Heart left ventricle (tissue), 16 donors: ENCODE measurements at regions not wholly inside any gene's neighbourhood (a gene's known extent, or its start where the extent isn't known, plus 50 kb on each side); places are given as distances from the start of the nearest gene placed in this dataset.

Experiments
- ATAC-seq, 4 donors: fragments of 200-7000 bp; cut with Tn5 transposase; one replicate each; pipeline ENCODE4 v1.9.1; 2020 to 2022; ENCODE audit warnings: moderate library complexity in 4 of 4, mild to moderate bottlenecking in 3 of 4, moderate number of reproducible peaks in 1 of 4
- DNase-seq, 5 donors: peaks; one replicate each; pipeline ENCODE4 v3.0.0-alpha.2; 2020
- H3K27ac ChIP-seq, 12 donors: fragments of 200-600 bp; sonication (generic) in 4 of 12; one replicate each; pipeline versions ENCODE4 v1.5.0 to v1.8.0; 2016 to 2022; ENCODE audit warnings: mild to moderate bottlenecking in 2 of 12
- H3K27me3 ChIP-seq, 9 donors: fragments of 200-600 bp; sonication (generic) in 2 of 9; one replicate each; pipeline versions ENCODE4 v1.5.1 to v1.8.0; 2016 to 2022; ENCODE audit warnings: mild to moderate bottlenecking in 3 of 9
- H3K36me3 ChIP-seq, 9 donors: fragments of 200-600 bp; sonication (generic) in 2 of 9; one replicate each; pipeline versions ENCODE4 v1.5.0 to v1.8.0; 2018 to 2022; ENCODE audit warnings: mild to moderate bottlenecking in 2 of 9
- H3K4me1 ChIP-seq, 12 donors: fragments of 200-600 bp; sonication (generic) in 4 of 12; one replicate each; pipeline versions ENCODE4 v1.5.0 to v1.8.0; 2016 to 2022; ENCODE audit warnings: mild to moderate bottlenecking in 3 of 12
- H3K4me3 ChIP-seq, 12 donors: fragments of 200-600 bp; sonication (generic) in 4 of 12; one replicate each; pipeline versions ENCODE4 v1.5.0 to v1.8.0; 2017 to 2022; ENCODE audit warnings: mild to moderate bottlenecking in 9 of 12, moderate library complexity in 4 of 12
- H3K9me3 ChIP-seq, 12 donors: fragments of 200-600 bp; sonication (generic) in 4 of 12; one replicate each; pipeline versions ENCODE4 v1.5.0 to v1.8.0; 2016 to 2022; ENCODE audit warnings: mild to moderate bottlenecking in 1 of 12
- POLR2A ChIP-seq, 2 donors: fragments of 450-650 bp; IDR thresholded peaks; one replicate each; pipeline ENCODE4 v1.6.1; 2017; ENCODE audit warnings: antibody characterized with exemption in 2 of 2, mild to moderate bottlenecking in 2 of 2, moderate library complexity in 2 of 2
- WGBS, 4 donors: extraction: QIAGEN DNeasy Blood & Tissue Kit in 2 of 4; methylation state at CpG; one replicate each; pipeline versions ENCODE4 v1.1.5 to v1.1.7; 2013 to 2018; 5-methylcytosine and 5-hydroxymethylcytosine counted together
- intact Hi-C, 10 donors: fragments of 100-400 bp; cut with DNase I; formaldehyde crosslinking; loops; one replicate each; pipeline versions ENCODE4 v1.11.1 to v1.14.2; 2022
- TF ChIP-seq, protein P1 (sequence below), 12 donors: fragments of 200-600 bp; sonication (generic) in 4 of 12; IDR thresholded peaks; one replicate each; pipeline versions ENCODE4 v1.5.0 to v1.8.0; 2018 to 2022; ENCODE audit warnings: antibody characterized with exemption in 12 of 12, mild to moderate bottlenecking in 5 of 12
- donor health status: ischemic (EF 13 %, LVEDD 7.1; RV severe dilation, severe dysfunction).
- donor health status: healthy with polysubstance abuse.
- donor health status: DM: no; HTN: yes; CAD: no.
- donor health status: DM: no; HTN: no; CAD: no.
- donor health status: ischemic (EF 25% LVEDD 6.9; RV normal size, moderate dysfunction).
- donor health status: ischemic (EF 25% LVEDD 5.7; RV mildly dilated, moderate dysfunction).
- donor health status: healthy.
- donor health status: DM: yes; HTN: yes; CAD: no.
- donor health status: ischemic (EF 35%, LVEDD 5.7; RV mildly dilated, moderate dysfunction).
- donor health status: nonischemic (EF 11% LVEDD 7.7; RV severe dilation, severe dysfunction).
- donor health status: DM: yes; HTN: yes; CAD: no.
- donor health status: PGD.
- donor health status: ischemic (EF 29% LVEDD 5.4; RV normal size, mild dysfunction).
- donor health status: nonischemic (EF 23%, LVEDD 6.1; RV moderate dilation, normal function).

DNA sequence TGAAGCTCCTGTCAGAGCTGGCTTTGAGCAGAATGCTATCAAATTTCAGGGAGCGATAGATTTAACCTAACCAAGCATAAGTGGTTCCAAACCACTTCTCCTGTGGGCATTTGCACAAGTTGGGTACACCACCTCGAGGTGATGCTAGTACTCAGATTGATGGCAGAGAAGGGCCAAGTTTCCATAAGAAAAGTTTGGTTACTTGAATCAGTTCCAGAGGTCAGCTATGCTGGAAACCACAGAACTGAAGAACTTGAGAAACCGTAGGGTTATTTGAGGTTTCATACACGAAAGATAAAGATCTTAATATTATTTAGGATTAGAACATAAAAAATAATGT, 238.2 kb upstream of the SOX11 start:
- DNase-seq: no peak
- no peaks in the 10 kb centered on the region for H3K9me3 ChIP-seq
- 67 to 85% (median 79%) methylated on average over 4 of the region's 4 CpGs for WGBS, 4 donors
- H3K27me3 ChIP-seq: no peaks in the 10 kb centered on the region
- ATAC-seq: no peak
- intact Hi-C loops: no loop called here
- no peaks in the 10 kb centered on the region for H3K36me3 ChIP-seq
- no peak overlapping the region for H3K4me3 ChIP-seq
- TF ChIP-seq POLR2A (IDR thresholded peaks at IDR 0.05): no peak
- TF ChIP-seq, protein P1, sequence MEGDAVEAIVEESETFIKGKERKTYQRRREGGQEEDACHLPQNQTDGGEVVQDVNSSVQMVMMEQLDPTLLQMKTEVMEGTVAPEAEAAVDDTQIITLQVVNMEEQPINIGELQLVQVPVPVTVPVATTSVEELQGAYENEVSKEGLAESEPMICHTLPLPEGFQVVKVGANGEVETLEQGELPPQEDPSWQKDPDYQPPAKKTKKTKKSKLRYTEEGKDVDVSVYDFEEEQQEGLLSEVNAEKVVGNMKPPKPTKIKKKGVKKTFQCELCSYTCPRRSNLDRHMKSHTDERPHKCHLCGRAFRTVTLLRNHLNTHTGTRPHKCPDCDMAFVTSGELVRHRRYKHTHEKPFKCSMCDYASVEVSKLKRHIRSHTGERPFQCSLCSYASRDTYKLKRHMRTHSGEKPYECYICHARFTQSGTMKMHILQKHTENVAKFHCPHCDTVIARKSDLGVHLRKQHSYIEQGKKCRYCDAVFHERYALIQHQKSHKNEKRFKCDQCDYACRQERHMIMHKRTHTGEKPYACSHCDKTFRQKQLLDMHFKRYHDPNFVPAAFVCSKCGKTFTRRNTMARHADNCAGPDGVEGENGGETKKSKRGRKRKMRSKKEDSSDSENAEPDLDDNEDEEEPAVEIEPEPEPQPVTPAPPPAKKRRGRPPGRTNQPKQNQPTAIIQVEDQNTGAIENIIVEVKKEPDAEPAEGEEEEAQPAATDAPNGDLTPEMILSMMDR (IDR thresholded peaks at IDR 0.05): no peak
- H3K27ac ChIP-seq: no peak overlapping the region
- H3K4me1 ChIP-seq: no peaks in the 10 kb centered on the region

DNA sequence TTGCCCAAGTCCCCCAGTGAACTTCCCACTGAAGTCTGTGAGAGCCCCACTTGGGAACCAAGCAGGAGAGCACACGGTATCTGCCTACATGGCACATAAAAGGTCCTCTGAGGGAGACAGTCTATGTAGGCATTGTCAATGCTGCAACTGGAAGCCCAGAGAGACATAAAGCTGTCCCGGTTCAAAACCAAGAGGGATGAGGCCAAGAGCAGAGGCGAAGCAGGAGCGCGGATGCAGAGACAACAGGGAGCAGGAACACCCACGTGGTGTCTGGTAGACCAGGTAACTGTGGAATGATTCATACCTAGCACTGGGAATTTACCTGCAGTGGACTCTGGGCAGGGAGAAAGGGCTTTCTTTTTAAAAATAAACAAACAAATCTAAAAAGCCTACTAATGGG, 233.1 kb upstream of the SOX11 start:
- ATAC-seq (no peak), DNase-seq (no peak)
- no peaks in the 10 kb centered on the region for H3K4me1 ChIP-seq
- no peaks in the 10 kb centered on the region for H3K36me3 ChIP-seq
- intact Hi-C loops: no loop called here
- H3K27ac ChIP-seq: no peak overlapping the region
- TF ChIP-seq, protein P1 (IDR thresholded peaks at IDR 0.05): no peak
- TF ChIP-seq POLR2A (IDR thresholded peaks at IDR 0.05): no peak
- H3K9me3 ChIP-seq: no peaks in the 10 kb centered on the region
- H3K4me3 ChIP-seq: no peak overlapping the region
- H3K27me3 ChIP-seq: no peaks in the 10 kb centered on the region
- WGBS, 4 donors: 93 to 94% (median 93%) methylated on average over 6 of the region's 6 CpGs

- no peaks in the 10 kb centered on the region for H3K27me3 ChIP-seq
- DNase-seq (no peak), ATAC-seq (no peak)
- H3K36me3 ChIP-seq: no peaks in the 10 kb centered on the region
- peaks cover 0 to 3% (median 0%) of the 10 kb centered on the region in 12 donors for H3K4me1 ChIP-seq
- no peak for TF ChIP-seq POLR2A (IDR thresholded peaks at IDR 0.05)
- TF ChIP-seq, protein P1 (IDR thresholded peaks at IDR 0.05): no peak
- intact Hi-C loops: no loop called here
- H3K9me3 ChIP-seq: no peaks in the 10 kb centered on the region
- H3K4me3 ChIP-seq: no peak overlapping the region
- no peak overlapping the region for H3K27ac ChIP-seq
- 80 to 84% (median 81%) methylated on average over 5 of the region's 5 CpGs for WGBS, 4 donors
These were observed 227.5 kb upstream of the SOX11 start for GRCh38 chr2:5464657-5465056.

DNA sequence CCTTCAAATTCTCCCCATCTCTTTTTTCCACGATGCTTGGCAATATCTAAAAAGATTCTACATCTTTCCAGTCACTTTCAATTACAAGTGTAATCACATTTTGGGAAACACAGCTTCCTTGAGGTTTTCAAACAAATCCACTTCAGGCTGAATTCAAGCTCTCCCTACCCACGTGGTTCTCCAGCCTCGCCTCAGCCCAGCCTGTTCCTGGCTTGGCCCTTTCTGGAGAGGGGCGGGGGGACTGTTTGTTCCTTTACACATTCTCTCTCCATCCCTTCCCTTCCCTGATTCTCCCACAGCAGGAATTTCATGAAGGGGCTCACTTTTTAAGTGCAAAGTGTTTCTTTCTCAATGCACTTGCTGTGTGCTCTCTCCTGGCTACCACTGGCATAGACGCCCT, 226.3 kb upstream of the SOX11 start:
- no peak for TF ChIP-seq POLR2A (IDR thresholded peaks at IDR 0.05)
- TF ChIP-seq, protein P1 (IDR thresholded peaks at IDR 0.05): no peak
- H3K4me1 ChIP-seq: peaks cover 0 to 3% (median 0%) of the 10 kb centered on the region in 12 donors
- no peaks in the 10 kb centered on the region for H3K36me3 ChIP-seq
- H3K9me3 ChIP-seq: no peaks in the 10 kb centered on the region
- intact Hi-C loops: no loop called here
- ATAC-seq: no peak
- WGBS, 4 donors: 77 to 88% (median 85%) methylated on average over 5 of the region's 5 CpGs
- H3K27ac ChIP-seq: no peak overlapping the region
- DNase-seq: no peak
- no peak overlapping the region for H3K4me3 ChIP-seq
- H3K27me3 ChIP-seq: no peaks in the 10 kb centered on the region
